Tibial nerve (tissue), 4 donors: ENCODE measurements at regions not wholly inside any gene's neighbourhood (a gene's known extent, or its start where the extent isn't known, plus 50 kb on each side); places are given as distances from the start of the nearest gene placed in this dataset.

Experiments
- DNase-seq, 2 donors: peaks; one replicate each; pipeline ENCODE4 v3.0.0-alpha.2; 2019; ENCODE audit warnings: low spot score in 2 of 2
- H3K27ac ChIP-seq, 4 donors: fragments of 200-600 bp; sonication (generic) in 3 of 4; one replicate each; pipeline ENCODE4 v1.5.1; 2017 to 2019; ENCODE audit warnings: mild to moderate bottlenecking in 1 of 4
- H3K27me3 ChIP-seq, 2 donors: fragments of 200-600 bp; sonication (generic) in 1 of 2; one replicate each; pipeline versions ENCODE4 v1.5.1 to v1.6.0; 2017 to 2019
- H3K36me3 ChIP-seq, 3 donors: fragments of 200-600 bp; sonication (generic); one replicate each; pipeline ENCODE4 v1.5.1; 2018 to 2019
- H3K4me1 ChIP-seq, 4 donors: fragments of 200-600 bp; sonication (generic) in 3 of 4; one replicate each; pipeline ENCODE4 v1.5.1; 2017 to 2019
- H3K4me3 ChIP-seq, 4 donors: fragments of 200-600 bp; sonication (generic) in 3 of 4; one replicate each; pipeline ENCODE4 v1.5.1; 2017 to 2019; ENCODE audit warnings: mild to moderate bottlenecking in 1 of 4, moderate library complexity in 1 of 4
- H3K9me3 ChIP-seq, 4 donors: fragments of 200-600 bp; sonication (generic) in 3 of 4; one replicate each; pipeline ENCODE4 v1.5.1; 2017 to 2019
- CTCF ChIP-seq, 5 experiments: fragments of 200-600 bp in 3 of 5; fragments of 450-650 bp in 2 of 5; sonication (generic) in 3 of 5; IDR thresholded peaks; one replicate each; pipeline ENCODE4 v1.5.1; 2016 to 2019; ENCODE audit warnings: antibody characterized with exemption in 5 of 5, mild to moderate bottlenecking in 3 of 5, moderate library complexity in 2 of 5
- EP300 ChIP-seq, 2 donors: sonication (generic); formaldehyde crosslinking; IDR thresholded peaks; one replicate each; pipeline ENCODE4 v1.6.1; 2017; ENCODE audit warnings: antibody characterized with exemption in 2 of 2, mild to moderate bottlenecking in 1 of 2
- POLR2A ChIP-seq, 2 donors: fragments of 450-650 bp; IDR thresholded peaks; one replicate each; pipeline ENCODE4 v1.6.1; 2017; ENCODE audit warnings: antibody characterized with exemption in 2 of 2, mild to moderate bottlenecking in 2 of 2, moderate library complexity in 2 of 2
- WGBS, 2 donors: methylation state at CpG; one replicate each; pipeline ENCODE4 v1.1.5; 2018; 5-methylcytosine and 5-hydroxymethylcytosine counted together

- Histone ChIP-seq H3K4me3 (no peak overlapping the region), H3K27ac (no peak overlapping the region), H3K9me3 (peaks cover 0 to 7% (median 0%) of the 10 kb centered on the region in 4 donors), H3K36me3 (no peaks in the 10 kb centered on the region), H3K4me1 (no peaks in the 10 kb centered on the region), H3K27me3 (no peaks in the 10 kb centered on the region)
- TF ChIP-seq POLR2A (IDR thresholded peaks at IDR 0.05), result no peak
- no peak for TF ChIP-seq CTCF (IDR thresholded peaks at IDR 0.05)
- TF ChIP-seq EP300 (IDR thresholded peaks at IDR 0.05), result no peak
- WGBS, 2 donors, result 88 to 97% methylated on average over 1 of the region's 1 CpG
- DNase-seq, result no peak
Measured at GRCh38 chr3:56933803-56934202, 126.7 kb upstream of the SPATA12 start.

- Histone ChIP-seq H3K4me3 (no peak overlapping the region), H3K9me3 (peaks cover 0 to 7% (median 0%) of the 10 kb centered on the region in 4 donors), H3K27ac (no peak overlapping the region), H3K4me1 (peaks cover 0 to 7% (median 3%) of the 10 kb centered on the region in 4 donors), H3K36me3 (no peaks in the 10 kb centered on the region), H3K27me3 (no peaks in the 10 kb centered on the region)
- DNase-seq, result no peak
- TF ChIP-seq POLR2A (IDR thresholded peaks at IDR 0.05), result no peak
- WGBS, 2 donors, result 93% methylated on average over 3 of the region's 3 CpGs
Measured at GRCh38 chr3:56932866-56933265, 127.6 kb upstream of the SPATA12 start.

GRCh38 chr3:56931836-56932235, 128.6 kb upstream of the SPATA12 start:
- Histone ChIP-seq H3K27ac (no peak overlapping the region), H3K36me3 (no peaks in the 10 kb centered on the region), H3K4me1 (peaks cover 0 to 11% (median 4%) of the 10 kb centered on the region in 4 donors), H3K9me3 (peaks cover 0 to 7% (median 0%) of the 10 kb centered on the region in 4 donors), H3K4me3 (no peak overlapping the region), H3K27me3 (no peaks in the 10 kb centered on the region)
- TF ChIP-seq CTCF (IDR thresholded peaks at IDR 0.05) (no peak), EP300 (IDR thresholded peaks at IDR 0.05) (no peak), POLR2A (IDR thresholded peaks at IDR 0.05) (no peak)
- no peak for DNase-seq

- no peak overlapping the region for H3K4me3 ChIP-seq
- TF ChIP-seq EP300 (IDR thresholded peaks at IDR 0.05) (no peak), POLR2A (IDR thresholded peaks at IDR 0.05) (no peak), CTCF (IDR thresholded peaks at IDR 0.05) (no peak)
- no peak for DNase-seq
- H3K4me1 ChIP-seq, result peaks cover 0 to 22% (median 5%) of the 10 kb centered on the region in 4 donors
- no peak overlapping the region for H3K27ac ChIP-seq
- H3K36me3 ChIP-seq, result no peaks in the 10 kb centered on the region
- no peaks in the 10 kb centered on the region for H3K27me3 ChIP-seq
- 86 to 92% methylated on average over 5 of the region's 5 CpGs for WGBS, 2 donors
- peaks cover 0 to 7% (median 0%) of the 10 kb centered on the region in 4 donors for H3K9me3 ChIP-seq
Measured at GRCh38 chr3:56930706-56931105, 129.0 kb upstream of the ARHGEF3 start.

- no peaks in the 10 kb centered on the region for H3K27me3 ChIP-seq
- TF ChIP-seq CTCF (IDR thresholded peaks at IDR 0.05), result no peak
- no peak for TF ChIP-seq POLR2A (IDR thresholded peaks at IDR 0.05)
- TF ChIP-seq EP300 (IDR thresholded peaks at IDR 0.05), result no peak
- H3K9me3 ChIP-seq, result peaks cover 0 to 7% (median 0%) of the 10 kb centered on the region in 4 donors
- DNase-seq, result no peak
- no peak overlapping the region for H3K27ac ChIP-seq
- no peak overlapping the region for H3K4me3 ChIP-seq
- H3K4me1 ChIP-seq, result peaks cover 0 to 22% (median 5%) of the 10 kb centered on the region in 4 donors
- no peaks in the 10 kb centered on the region for H3K36me3 ChIP-seq
- 76 to 81% methylated on average over 10 of the region's 10 CpGs for WGBS, 2 donors
Measured at GRCh38 chr3:56929809-56930615, 128.3 kb upstream of the ARHGEF3 start.
